HG03159 (cell line): ENCODE measurements at regions not wholly inside any gene's neighbourhood (a gene's known extent, or its start where the extent isn't known, plus 50 kb on each side); places are given as distances from the start of the nearest gene placed in this dataset.
"Not testable (repeated sequence)": the region's sequence is repeated elsewhere in the genome, so short reads cannot be mapped to it uniquely, and the experiment has no call there.

Source experiments
- ATAC-seq: cut with Tn5 transposase; IDR thresholded peaks from one replicate; pipeline ENCODE4 v1.9.1; 2021; ENCODE audit warnings: mild to moderate bottlenecking, moderate library complexity; ENCODE audit not compliant: unreplicated experiment

- no peak for ATAC-seq
Observed at GRCh38 chr6:67606906-67607828, 1027.9 kb upstream of the ADGRB3 start.

GRCh38 chr6:67594366-67594765, 1040.7 kb upstream of the ADGRB3 start:
- ATAC-seq: no peak

GRCh38 chr6:67593247-67593646, 1041.8 kb upstream of the ADGRB3 start:
- ATAC-seq: no peak

GRCh38 chr6:67591910-67592309, 1043.2 kb upstream of the ADGRB3 start:
- no peak for ATAC-seq

- ATAC-seq: no peak
Observed at GRCh38 chr6:67567842-67568241, 1067.2 kb upstream of the ADGRB3 start.

GRCh38 chr6:67563671-67564070, 1071.4 kb upstream of the ADGRB3 start:
- ATAC-seq: no peak

- no peak for ATAC-seq
Observed at GRCh38 chr6:67560068-67560467, 1075.0 kb upstream of the ADGRB3 start.

GRCh38 chr6:67558985-67559384, 1076.1 kb upstream of the ADGRB3 start:
- no peak for ATAC-seq

GRCh38 chr6:67544851-67545452, 1090.1 kb upstream of the ADGRB3 start:
- no peak for ATAC-seq

- ATAC-seq: no peak
Observed at GRCh38 chr6:67541586-67541985, 1093.5 kb upstream of the ADGRB3 start.

- no peak for ATAC-seq
Observed at GRCh38 chr6:67538032-67538431, 1097.0 kb upstream of the ADGRB3 start.

GRCh38 chr6:67535946-67536345, 1099.1 kb upstream of the ADGRB3 start:
- no peak for ATAC-seq

- no peak for ATAC-seq
Observed at GRCh38 chr6:67506352-67506751, 1128.7 kb upstream of the ADGRB3 start.

GRCh38 chr6:67501755-67502154, 1133.3 kb upstream of the ADGRB3 start:
- no peak for ATAC-seq

GRCh38 chr6:67497749-67498148, 1137.3 kb upstream of the ADGRB3 start:
- ATAC-seq: no peak

GRCh38 chr6:67496191-67496590, 1138.9 kb upstream of the ADGRB3 start:
- ATAC-seq: no peak

GRCh38 chr6:67493682-67494081, 1141.4 kb upstream of the ADGRB3 start:
- no peak for ATAC-seq

- ATAC-seq: no peak
Observed at GRCh38 chr6:67475700-67476099, 1159.4 kb upstream of the ADGRB3 start.

GRCh38 chr6:67467341-67467740, 1167.7 kb upstream of the ADGRB3 start:
- no peak for ATAC-seq

- ATAC-seq: not testable (repeated sequence)
Observed at GRCh38 chr6:67462725-67463124, 1172.4 kb upstream of the ADGRB3 start.

GRCh38 chr6:67459556-67459955, 1175.5 kb upstream of the ADGRB3 start:
- ATAC-seq: no peak

GRCh38 chr6:67458265-67458664, 1176.8 kb upstream of the ADGRB3 start:
- ATAC-seq: no peak
